HG02840 (cell line): ENCODE measurements at regions not wholly inside any gene's neighbourhood (a gene's known extent, or its start where the extent isn't known, plus 50 kb on each side); places are given as distances from the start of the nearest gene placed in this dataset.

ENCODE experiments used
- ATAC-seq: cut with Tn5 transposase; IDR thresholded peaks from one replicate; pipeline ENCODE4 v1.9.1; 2021; ENCODE audit warnings: mild to moderate bottlenecking, moderate library complexity, moderate number of reproducible peaks; ENCODE audit not compliant: unreplicated experiment, low FRiP score

GRCh38 chr13:109671919-109672318, 114.5 kb downstream of the IRS2 start:
- no peak for ATAC-seq

DNA sequence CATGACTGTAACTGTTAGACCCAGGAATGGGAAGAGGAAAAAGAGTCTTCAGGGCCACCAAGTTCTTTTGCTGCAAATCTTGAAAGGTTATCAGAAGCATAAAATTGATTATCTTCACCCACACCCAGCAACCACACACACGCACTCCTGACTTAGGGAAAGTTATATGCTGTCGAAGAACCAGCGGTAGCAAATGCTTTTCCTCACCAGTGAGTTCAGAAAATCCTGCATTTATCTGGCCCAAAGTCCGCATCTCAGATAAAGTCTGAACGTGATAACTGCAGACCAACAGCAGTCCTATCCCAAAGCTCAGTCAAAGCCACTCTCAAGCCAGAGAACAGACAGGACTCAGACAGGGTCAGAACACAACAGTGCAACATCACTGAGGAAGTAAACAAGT, 115.6 kb downstream of the IRS2 start:
- no peak for ATAC-seq

GRCh38 chr13:109669956-109670355, 116.4 kb downstream of the IRS2 start:
- ATAC-seq, result no peak

GRCh38 chr13:109669234-109669612, 117.2 kb downstream of the IRS2 start:
- ATAC-seq, result no peak

- ATAC-seq, result no peak
These were observed 117.8 kb downstream of the IRS2 start for GRCh38 chr13:109668433-109669233.

DNA sequence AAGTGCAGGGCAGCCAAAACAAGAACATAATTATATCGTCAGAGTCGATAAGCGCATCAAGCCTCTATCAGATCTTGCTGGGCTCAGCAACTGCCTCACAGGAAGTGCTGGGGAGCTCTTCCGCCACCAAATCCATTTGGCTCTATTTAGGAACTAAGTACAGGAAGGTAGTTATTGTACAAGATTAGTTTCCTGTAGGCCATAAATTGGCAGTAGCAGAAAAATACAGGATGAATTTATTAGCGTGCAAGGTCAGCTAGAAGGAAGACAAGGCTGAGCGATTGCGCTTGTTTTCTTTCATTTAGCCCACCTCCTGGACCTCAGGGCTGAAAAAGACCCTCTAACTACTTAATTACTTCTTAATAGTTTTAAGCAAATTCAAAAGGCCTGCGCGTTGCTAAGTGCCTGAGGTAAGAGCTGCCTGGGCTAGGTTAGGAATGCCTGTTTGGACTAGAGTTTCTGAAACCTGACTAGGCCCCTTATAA, 118.5 kb downstream of the IRS2 start:
- ATAC-seq, result no peak

- ATAC-seq, result no peak
These were observed 119.3 kb downstream of the IRS2 start for GRCh38 chr13:109667056-109667455.

DNA sequence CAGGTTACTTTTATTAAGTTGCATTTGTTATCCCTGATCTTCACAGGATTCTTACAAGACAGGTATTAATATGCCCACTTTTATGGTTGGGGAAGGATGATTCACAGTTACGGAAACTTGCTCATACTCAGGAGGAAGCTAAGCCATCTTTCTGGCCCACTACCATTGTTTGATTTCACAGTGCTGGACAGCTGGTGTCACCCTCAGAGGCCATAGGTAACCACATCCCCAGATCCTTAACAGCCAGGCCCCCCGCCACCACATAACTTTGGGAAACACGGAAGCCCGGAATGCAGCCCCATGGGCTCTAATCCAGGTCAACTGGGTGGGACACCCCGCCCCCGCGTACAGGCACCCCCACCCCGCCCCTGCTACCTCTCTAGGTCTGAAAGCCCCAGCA, 119.7 kb downstream of the IRS2 start:
- no peak for ATAC-seq

- no peak for ATAC-seq
These were observed 120.6 kb downstream of the IRS2 start for GRCh38 chr13:109665781-109666249.

GRCh38 chr13:109665240-109665639, 121.1 kb downstream of the IRS2 start:
- ATAC-seq, result no peak

GRCh38 chr13:109657395-109657794, 129.0 kb downstream of the IRS2 start:
- ATAC-seq, result no peak

- no peak for ATAC-seq
These were observed 130.2 kb downstream of the IRS2 start for GRCh38 chr13:109656206-109656605.

GRCh38 chr13:109655611-109656010, 130.8 kb downstream of the IRS2 start:
- no peak for ATAC-seq

- ATAC-seq, result no peak
These were observed 131.2 kb downstream of the IRS2 start for GRCh38 chr13:109655206-109655600.

DNA sequence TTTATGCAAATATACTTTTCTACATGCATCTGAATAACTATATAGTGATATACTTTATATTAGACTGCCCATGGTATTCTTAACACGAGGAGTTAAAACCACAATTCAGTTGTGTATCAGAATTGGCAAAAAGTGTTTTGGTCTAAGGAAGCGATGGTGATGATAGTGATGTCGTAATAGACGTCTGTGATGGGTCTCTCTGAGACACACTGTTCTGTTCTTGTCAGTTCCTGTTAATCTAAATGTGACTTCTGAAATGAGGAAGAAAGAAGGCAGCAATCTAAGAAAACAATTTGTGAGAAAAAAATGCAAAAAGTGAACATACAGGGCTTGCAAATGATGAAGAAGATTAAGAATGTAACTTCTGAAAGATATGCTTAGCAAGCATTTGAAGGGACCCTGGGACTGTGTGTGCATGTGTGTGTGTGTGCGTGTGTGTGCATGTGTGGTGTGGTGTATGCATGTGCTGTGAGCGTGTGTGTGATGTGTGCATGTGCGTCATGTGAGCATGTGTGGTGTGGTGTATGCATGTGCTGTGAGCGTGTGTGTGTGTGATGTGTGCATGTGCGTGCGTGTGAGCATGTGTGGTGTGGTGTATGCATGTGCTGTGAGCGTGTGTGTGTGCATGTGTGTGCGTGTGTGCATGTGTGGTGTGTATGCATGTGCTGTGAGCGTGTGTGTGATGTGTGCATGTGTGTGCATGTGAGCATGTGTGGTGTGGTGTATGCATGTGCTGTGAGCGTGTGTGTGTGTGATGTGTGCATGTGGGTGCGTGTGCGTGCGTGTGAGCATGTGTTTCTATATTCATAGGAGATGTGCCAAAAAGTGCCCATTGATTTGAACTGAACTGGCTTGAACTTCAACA, 131.8 kb downstream of the IRS2 start:
- ATAC-seq, result no peak

DNA sequence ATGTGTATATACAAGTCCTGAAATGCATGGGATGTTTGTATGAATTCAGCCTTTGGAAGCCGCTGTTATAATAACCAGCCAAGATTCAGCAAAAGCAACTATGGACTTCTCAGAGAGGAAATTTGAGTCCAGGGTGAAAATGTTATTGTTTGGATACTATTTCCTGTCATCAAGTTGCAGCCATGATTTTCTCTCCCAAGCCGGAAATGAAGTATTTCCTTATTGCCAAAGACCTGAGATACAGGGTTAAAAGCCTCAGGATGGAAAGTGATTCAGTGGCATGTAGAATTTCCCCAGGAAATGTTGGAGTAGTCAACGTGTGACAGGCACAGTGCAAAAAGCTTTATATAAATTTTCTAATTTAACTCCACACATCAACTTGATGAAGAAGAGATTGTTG, 133.9 kb downstream of the IRS2 start:
- ATAC-seq, result no peak

DNA sequence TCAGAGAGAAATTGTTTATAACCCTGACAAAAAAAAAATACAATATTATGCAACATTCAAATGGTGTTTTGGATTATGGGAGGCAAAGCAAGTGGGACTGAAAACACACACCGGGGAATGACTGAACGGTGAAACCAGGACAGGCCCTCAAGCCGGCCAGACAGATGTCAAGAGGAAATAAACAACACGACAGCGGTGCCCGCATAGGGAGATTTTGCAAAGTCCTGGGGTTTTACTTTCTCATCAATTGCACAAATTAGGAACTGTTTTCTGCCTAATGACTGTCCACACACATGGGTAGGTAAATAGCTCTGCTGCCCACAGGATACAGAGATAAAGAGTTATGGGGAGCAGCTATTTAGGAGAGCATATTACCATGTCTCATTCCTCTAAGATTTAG, 134.5 kb downstream of the IRS2 start:
- ATAC-seq, result no peak

GRCh38 chr13:109651311-109651710, 135.1 kb downstream of the IRS2 start:
- no peak for ATAC-seq

DNA sequence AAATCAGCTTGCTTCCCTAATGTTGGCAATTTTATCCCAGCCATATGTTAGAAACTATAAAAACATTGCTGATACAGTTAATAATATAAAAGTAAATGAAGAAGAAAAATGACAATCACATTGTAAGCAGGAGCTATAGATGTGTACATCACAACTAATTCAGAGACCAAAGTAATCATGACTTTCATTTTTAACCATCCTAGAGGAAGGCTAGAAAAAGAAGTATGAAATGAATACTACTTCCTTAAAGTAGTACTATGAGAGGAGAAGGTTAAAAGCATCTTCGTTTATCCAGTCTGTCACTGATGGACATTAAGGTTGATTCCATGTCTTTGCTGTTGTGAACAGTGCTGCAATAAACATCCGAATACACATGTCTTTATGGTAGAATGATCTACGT, 135.5 kb downstream of the IRS2 start:
- ATAC-seq, result no peak

DNA sequence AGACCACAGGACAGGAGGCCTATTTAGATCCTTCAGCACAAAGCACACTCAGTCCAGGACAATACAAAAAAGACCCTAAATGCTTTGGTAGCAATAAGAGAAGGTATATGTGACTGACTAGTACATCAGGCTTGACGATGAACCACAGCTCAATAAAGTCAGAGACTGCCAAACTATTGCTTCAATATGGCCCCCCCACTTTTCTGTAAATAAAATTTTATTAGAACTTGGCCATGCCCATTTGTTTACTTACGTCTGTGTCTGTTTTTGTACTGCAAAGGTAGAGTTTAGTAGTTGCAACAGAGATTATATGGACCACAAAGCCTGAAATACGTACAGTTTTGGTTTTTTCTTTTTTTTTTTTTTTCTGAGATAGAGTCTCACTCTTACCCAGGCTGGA, 136.7 kb downstream of the IRS2 start:
- no peak for ATAC-seq

- no peak for ATAC-seq
These were observed 138.7 kb downstream of the IRS2 start for GRCh38 chr13:109647699-109648098.
